RWPE1 (cell line): ENCODE measurements at regions not wholly inside any gene's neighbourhood (a gene's known extent, or its start where the extent isn't known, plus 50 kb on each side); places are given as distances from the start of the nearest gene placed in this dataset.

Experiments
- CTCF ChIA-PET: fragments of 350-600 bp; sonication (Branson Sonifier 250); formaldehyde crosslinking; extraction: SDS; loops from one replicate; lab custom pipeline; 2021; lab: Yijun Ruan, JAX
- POLR2A ChIA-PET: fragments of 400-600 bp; formaldehyde crosslinking; extraction: SDS; loops from one replicate; lab custom pipeline; 2020; ENCODE audit warnings: antibody characterized with exemption; ENCODE audit not compliant: low non-redundant PET; lab: Yijun Ruan, JAX
- DNase-seq: peaks from one replicate; pipeline ENCODE4 v3.0.0; 2012; ENCODE audit warnings: low spot score
- H3K27ac ChIP-seq: fragments of 450-650 bp; 2 replicates; pipeline ENCODE4 v1.5.1; 2017
- TF ChIP-seq, protein P1 (sequence below): fragments of 450-650 bp; conservative IDR thresholded peaks from 2 replicates; pipeline ENCODE4 v1.5.1; 2017; ENCODE audit warnings: low read depth, mild to moderate bottlenecking

DNA sequence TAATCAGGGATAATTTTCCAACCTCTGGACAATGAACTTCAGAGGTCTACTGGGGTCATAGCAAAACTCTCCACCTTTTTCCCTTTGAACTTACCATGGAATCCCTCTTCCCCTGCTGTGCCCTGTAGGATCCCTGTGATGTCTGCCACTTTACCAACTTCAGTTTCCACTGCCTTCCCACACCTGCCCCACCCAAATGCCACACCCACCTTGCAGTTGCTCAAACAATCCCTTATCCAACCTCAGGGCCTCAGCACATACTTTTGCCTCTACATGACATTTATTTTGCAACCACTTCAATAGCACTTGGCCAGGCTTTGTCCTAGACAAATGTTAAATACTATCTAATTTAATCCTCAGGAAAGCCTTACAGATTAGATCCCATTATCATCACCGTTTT is 463.7 kb upstream of the WWC1 start:
- POLR2A ChIA-PET: no interaction called here
- DNase-seq: no peak
- TF ChIP-seq, protein P1, sequence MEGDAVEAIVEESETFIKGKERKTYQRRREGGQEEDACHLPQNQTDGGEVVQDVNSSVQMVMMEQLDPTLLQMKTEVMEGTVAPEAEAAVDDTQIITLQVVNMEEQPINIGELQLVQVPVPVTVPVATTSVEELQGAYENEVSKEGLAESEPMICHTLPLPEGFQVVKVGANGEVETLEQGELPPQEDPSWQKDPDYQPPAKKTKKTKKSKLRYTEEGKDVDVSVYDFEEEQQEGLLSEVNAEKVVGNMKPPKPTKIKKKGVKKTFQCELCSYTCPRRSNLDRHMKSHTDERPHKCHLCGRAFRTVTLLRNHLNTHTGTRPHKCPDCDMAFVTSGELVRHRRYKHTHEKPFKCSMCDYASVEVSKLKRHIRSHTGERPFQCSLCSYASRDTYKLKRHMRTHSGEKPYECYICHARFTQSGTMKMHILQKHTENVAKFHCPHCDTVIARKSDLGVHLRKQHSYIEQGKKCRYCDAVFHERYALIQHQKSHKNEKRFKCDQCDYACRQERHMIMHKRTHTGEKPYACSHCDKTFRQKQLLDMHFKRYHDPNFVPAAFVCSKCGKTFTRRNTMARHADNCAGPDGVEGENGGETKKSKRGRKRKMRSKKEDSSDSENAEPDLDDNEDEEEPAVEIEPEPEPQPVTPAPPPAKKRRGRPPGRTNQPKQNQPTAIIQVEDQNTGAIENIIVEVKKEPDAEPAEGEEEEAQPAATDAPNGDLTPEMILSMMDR: no peak
- CTCF ChIA-PET: no interaction called here
- peak overlapping the region; percentile 25; the same call in 1 of the 2 replicates for H3K27ac ChIP-seq

DNA sequence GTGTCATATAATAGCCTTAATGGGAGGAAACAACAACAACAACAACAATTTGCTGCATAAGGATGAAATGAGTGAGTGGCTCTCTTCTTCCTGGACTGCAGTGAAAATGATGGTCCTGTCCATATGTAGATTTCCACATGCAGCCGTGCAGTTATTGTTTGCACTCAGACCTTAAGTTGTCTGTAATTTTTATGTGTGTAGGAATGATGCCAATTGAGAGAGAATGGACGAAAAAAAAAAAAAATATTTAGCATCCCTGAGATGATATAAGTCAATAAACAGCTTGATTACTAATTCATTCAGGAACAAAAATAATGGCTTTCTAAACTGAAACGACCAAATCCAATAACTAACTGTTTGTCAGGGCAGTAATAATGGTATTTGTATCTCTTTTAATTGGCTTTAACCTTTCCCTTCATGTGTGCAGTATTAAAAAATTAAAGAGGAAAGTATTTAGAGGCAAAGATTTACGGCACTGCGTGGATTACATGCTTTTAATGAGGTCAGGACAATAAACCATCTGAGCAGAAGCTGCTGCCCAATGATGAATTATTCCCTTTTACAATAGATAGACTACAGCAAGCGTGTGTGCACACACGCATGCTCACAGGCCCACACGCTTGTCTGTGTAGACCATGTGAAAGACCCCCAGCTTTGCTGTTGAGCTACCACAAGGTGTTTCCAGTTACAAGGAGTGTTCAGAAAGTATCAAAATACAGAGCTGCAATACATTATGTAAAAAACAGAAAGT is 459.5 kb upstream of the WWC1 start:
- ChIA-PET CTCF (no interaction called here), POLR2A (no interaction called here)
- DNase-seq: no peak
- no peak overlapping the region for H3K27ac ChIP-seq
- TF ChIP-seq, protein P1: no peak

DNA sequence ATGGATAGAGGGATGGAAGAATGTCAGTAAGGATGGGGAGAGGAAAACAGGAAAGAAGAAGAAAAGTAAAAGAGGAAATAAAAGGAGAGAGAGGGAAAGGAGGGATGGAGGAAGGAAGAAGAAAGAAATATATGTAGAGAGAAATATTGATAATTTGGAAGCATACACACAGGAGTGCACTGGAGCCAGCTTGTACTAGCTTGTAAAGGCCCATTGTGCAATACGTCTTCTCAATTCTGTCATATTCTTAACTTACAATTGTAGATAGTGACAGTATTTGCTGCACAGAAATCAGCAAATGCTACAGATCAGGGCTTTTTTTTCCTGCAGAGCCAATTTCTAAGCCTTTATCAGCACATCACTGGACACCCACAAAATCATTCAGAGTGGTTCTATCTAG is 458.8 kb upstream of the WWC1 start:
- POLR2A ChIA-PET: no interaction called here
- CTCF ChIA-PET: no interaction called here
- TF ChIP-seq, protein P1: no peak
- no peak overlapping the region for H3K27ac ChIP-seq
- DNase-seq: no peak

DNA sequence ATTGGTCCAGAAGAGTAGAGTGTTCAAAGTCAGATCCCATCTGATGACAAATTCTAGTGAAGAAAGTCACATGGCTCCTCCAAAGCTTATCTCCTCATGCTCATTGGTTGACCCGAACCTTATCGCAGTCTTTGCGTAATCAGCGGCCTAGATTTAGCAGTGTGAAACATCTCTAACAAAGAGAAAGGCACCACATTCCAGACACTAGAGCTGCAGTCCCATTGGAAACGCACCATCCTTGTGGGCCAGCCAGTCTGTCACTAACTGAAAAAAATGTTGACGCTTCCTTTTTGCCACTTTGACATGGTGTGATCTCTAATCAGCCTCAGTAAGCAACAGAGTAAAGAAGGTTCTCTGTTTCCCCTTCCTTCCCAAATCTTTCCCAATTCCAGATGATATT is 458.0 kb upstream of the WWC1 start:
- H3K27ac ChIP-seq: no peak overlapping the region
- CTCF ChIA-PET: interaction anchor here (1.0 kb wide), 1 partner anchor 111 kb away, joined by 4 read pairs; no protein-coding TSS in a partner anchor
- no peak for DNase-seq
- TF ChIP-seq, protein P1: no peak
- POLR2A ChIA-PET: no interaction called here

DNA sequence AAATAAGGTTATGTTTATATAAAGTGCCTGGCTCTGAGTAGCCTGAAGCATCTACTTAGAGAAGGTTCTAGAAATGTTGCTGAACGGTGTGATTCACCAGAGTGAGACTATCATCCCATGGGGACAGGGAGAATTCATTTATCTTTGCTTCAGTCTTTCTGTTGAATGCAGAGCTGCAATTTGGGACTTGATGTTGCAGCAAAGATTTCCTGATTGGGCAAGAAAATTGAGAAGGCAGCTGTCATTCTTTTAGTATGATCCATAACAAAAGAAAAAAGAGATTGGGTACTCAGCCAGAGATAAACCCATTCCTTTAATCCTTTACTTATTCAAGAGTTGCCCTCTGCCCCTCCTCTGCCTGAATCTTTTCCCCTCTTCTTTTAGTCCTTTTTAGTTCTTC is 456.3 kb upstream of the WWC1 start:
- no peak for DNase-seq
- no peak overlapping the region for H3K27ac ChIP-seq
- ChIA-PET POLR2A (no interaction called here), CTCF (no interaction called here)
- TF ChIP-seq, protein P1: no peak

DNA sequence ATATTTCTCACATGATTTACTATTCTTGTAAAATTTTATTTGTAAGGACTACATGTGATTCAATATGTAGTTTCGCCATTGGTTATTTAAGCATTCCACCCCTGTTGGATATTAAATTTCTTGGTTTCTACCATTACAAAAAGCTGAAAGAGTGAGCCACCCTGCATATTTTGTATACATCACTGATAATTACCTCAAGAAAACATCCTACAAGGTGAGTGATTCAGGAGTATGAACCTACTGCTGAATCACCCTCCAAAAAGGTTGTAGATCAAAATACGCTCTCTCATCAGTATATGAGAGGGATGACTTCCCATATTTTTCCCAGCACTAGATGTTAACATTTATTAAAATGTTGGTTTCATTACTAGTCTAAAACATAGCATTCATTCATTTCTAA is 454.3 kb upstream of the WWC1 start:
- no peak overlapping the region for H3K27ac ChIP-seq
- DNase-seq: no peak
- TF ChIP-seq, protein P1: no peak
- ChIA-PET POLR2A (no interaction called here), CTCF (no interaction called here)
